NB4 (cell line): ENCODE measurements at regions not wholly inside any gene's neighbourhood (a gene's known extent, or its start where the extent isn't known, plus 50 kb on each side); places are given as distances from the start of the nearest gene placed in this dataset.

ENCODE experiments used
- DNase-seq: peaks from one replicate; pipeline ENCODE4 v3.0.0; 2010; ENCODE audit warnings: low read depth
- H3K4me3 ChIP-seq: one replicate; pipeline ENCODE4 v1.5.1; 2011; ENCODE audit warnings: mild to moderate bottlenecking, low read depth, low read length, moderate library complexity
- MYC ChIP-seq: IDR thresholded peaks from 2 replicates; pipeline ENCODE4 v1.6.1; 2011; ENCODE audit warnings: low read depth, low read length
- POLR2A ChIP-seq: IDR thresholded peaks from 2 replicates; pipeline ENCODE4 v1.6.1; 2011; ENCODE audit warnings: mild to moderate bottlenecking; ENCODE audit not compliant: insufficient read length; ENCODE audit errors: extremely low read depth
- TF ChIP-seq, protein P1 (sequence below): IDR thresholded peaks from one replicate; pipeline ENCODE4 v1.5.1; 2012; ENCODE audit warnings: low read depth, low read length
- TF ChIP-seq, protein P2 (sequence below): IDR thresholded peaks from 2 replicates; pipeline ENCODE4 v1.6.1; 2011; ENCODE audit warnings: low read depth, low read length

GRCh38 chr7:115249080-115249479 lies 327.2 kb downstream of the MDFIC start:
- TF ChIP-seq, protein P1, sequence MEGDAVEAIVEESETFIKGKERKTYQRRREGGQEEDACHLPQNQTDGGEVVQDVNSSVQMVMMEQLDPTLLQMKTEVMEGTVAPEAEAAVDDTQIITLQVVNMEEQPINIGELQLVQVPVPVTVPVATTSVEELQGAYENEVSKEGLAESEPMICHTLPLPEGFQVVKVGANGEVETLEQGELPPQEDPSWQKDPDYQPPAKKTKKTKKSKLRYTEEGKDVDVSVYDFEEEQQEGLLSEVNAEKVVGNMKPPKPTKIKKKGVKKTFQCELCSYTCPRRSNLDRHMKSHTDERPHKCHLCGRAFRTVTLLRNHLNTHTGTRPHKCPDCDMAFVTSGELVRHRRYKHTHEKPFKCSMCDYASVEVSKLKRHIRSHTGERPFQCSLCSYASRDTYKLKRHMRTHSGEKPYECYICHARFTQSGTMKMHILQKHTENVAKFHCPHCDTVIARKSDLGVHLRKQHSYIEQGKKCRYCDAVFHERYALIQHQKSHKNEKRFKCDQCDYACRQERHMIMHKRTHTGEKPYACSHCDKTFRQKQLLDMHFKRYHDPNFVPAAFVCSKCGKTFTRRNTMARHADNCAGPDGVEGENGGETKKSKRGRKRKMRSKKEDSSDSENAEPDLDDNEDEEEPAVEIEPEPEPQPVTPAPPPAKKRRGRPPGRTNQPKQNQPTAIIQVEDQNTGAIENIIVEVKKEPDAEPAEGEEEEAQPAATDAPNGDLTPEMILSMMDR = no peak
- no peak for TF ChIP-seq MYC
- TF ChIP-seq, protein P2, sequence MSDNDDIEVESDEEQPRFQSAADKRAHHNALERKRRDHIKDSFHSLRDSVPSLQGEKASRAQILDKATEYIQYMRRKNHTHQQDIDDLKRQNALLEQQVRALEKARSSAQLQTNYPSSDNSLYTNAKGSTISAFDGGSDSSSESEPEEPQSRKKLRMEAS = no peak
- TF ChIP-seq POLR2A = no peak
- DNase-seq = no peak

GRCh38 chr7:115241151-115241550 lies 319.3 kb downstream of the MDFIC start:
- H3K4me3 ChIP-seq = no peak overlapping the region
- TF ChIP-seq, protein P2 = no peak
- TF ChIP-seq, protein P1 = no peak
- TF ChIP-seq POLR2A (no peak), MYC (no peak)
- DNase-seq = no peak

More at GRCh38 chr7:115249080-115249479, 327.2 kb downstream of the MDFIC start:
- H3K4me3 ChIP-seq = no peak overlapping the region

- TF ChIP-seq, protein P2 = no peak
- TF ChIP-seq MYC = no peak
- TF ChIP-seq POLR2A = no peak
- TF ChIP-seq, protein P1 = no peak
Observed at GRCh38 chr7:115240242-115240641, 318.3 kb downstream of the MDFIC start.

DNA sequence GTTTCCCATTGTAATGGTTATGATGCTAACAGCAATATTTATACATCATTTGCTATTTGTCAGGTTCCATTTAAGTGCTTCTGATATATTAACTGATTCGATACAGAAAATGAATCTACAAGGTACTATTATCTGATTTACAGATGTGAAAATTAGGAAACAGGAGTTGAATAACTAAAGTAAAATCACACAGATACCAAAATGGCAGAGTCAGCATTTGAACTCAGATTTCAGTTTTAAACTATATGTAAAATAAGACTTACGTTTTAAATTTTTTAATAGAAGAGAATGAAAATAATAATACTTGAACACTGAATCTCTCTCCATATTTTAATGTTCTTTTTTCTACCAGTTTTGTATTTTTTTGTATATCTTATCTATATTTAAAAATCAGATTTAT lies 313.2 kb downstream of the MDFIC start:
- no peak overlapping the region for H3K4me3 ChIP-seq
- DNase-seq = no peak
- TF ChIP-seq POLR2A (no peak), MYC (no peak)
- TF ChIP-seq, protein P1 = no peak
- TF ChIP-seq, protein P2 = no peak

More at GRCh38 chr7:115240242-115240641, 318.3 kb downstream of the MDFIC start:
- H3K4me3 ChIP-seq = no peak overlapping the region
- DNase-seq = no peak

DNA sequence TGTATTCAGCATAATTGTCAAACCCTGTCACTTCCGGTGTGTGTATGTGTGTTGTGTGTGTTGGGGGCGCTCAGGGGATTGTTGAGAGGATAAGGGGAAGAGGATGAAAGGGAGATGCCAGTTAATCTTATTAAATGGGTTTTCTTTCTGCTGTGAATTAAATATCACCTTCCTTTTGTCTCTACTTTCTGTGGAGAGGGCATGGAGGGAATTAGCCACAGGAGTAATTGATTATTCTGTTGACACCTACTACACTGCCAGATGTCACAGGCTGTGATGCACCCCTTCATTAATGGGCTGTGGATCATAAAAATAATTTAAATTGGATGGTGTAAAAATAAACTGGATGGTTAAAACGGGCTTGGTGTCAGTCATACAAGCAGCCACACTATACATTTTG lies 311.9 kb downstream of the MDFIC start:
- no peak overlapping the region for H3K4me3 ChIP-seq
- DNase-seq = no peak
- no peak for TF ChIP-seq MYC
- TF ChIP-seq, protein P2 = no peak
- TF ChIP-seq, protein P1 = no peak
- no peak for TF ChIP-seq POLR2A
